ENCODE measurements at regions not wholly inside any gene's neighbourhood (a gene's known extent, or its start where the extent isn't known, plus 50 kb on each side); places are given as distances from the start of the nearest gene placed in this dataset.
"Not testable (repeated sequence)": the region's sequence is repeated elsewhere in the genome, so short reads cannot be mapped to it uniquely, and the experiment has no call there.

- Histone ChIP-seq H3K9ac (ENCODE audit: low read length) (no peak overlapping the region), H3K4me3 (ENCODE audit: low read length) (no peak overlapping the region), H2AFZ (ENCODE audit: low read depth, low read length) (no peak overlapping the region), H3K27me3 (ENCODE audit: low read depth, low read length) (no peaks in the 10 kb centered on the region), H3K4me1 (ENCODE audit: low read length) (peaks cover 9% of the 10 kb centered on the region), H3K9me3 (ENCODE audit: insufficient read depth, low read length) (no peaks in the 10 kb centered on the region), H3K36me3 (replicated peaks; ENCODE audit: low read depth, low read length) (no peaks in the 10 kb centered on the region), H3K27ac (ENCODE audit: low read length) (no peak overlapping the region), H3K79me2 (ENCODE audit: low read length) (no peaks in the 10 kb centered on the region), H3K4me2 (ENCODE audit: low read length) (no peak overlapping the region), H4K20me1 (ENCODE audit: insufficient read depth, low read length) (no peaks in the 10 kb centered on the region)
- TF ChIP-seq EZH2phosphoT487 (IDR thresholded peaks at IDR 0.05; ENCODE audit: low read depth) (no peak), CTCF (IDR thresholded peaks at IDR 0.05; ENCODE audit: low read depth, low read length) (no peak)
Observed at GRCh38 chr16:85229869-85230462, 117.7 kb upstream of the CIBAR2 start.

GRCh38 chr16:85230764-85231383 lies 118.6 kb upstream of the CIBAR2 start:
- not testable (repeated sequence) for H3K4me1 ChIP-seq (ENCODE audit: low read length); H3K27ac ChIP-seq (ENCODE audit: low read length); H3K9ac ChIP-seq (ENCODE audit: low read length); H3K9me3 ChIP-seq (ENCODE audit: insufficient read depth, low read length); H4K20me1 ChIP-seq (ENCODE audit: insufficient read depth, low read length); H3K27me3 ChIP-seq (ENCODE audit: low read depth, low read length); H3K4me3 ChIP-seq (ENCODE audit: low read length); H3K36me3 ChIP-seq (replicated peaks; ENCODE audit: low read depth, low read length); H3K4me2 ChIP-seq (ENCODE audit: low read length); H3K79me2 ChIP-seq (ENCODE audit: low read length); H2AFZ ChIP-seq (ENCODE audit: low read depth, low read length)

GRCh38 chr16:85231959-85232358 lies 119.7 kb upstream of the CIBAR2 start:
- Histone ChIP-seq H3K79me2 (ENCODE audit: low read length) (no peaks in the 10 kb centered on the region), H4K20me1 (ENCODE audit: insufficient read depth, low read length) (no peaks in the 10 kb centered on the region), H3K9me3 (ENCODE audit: insufficient read depth, low read length) (no peaks in the 10 kb centered on the region), H2AFZ (ENCODE audit: low read depth, low read length) (no peak overlapping the region), H3K4me3 (ENCODE audit: low read length) (no peak overlapping the region), H3K36me3 (replicated peaks; ENCODE audit: low read depth, low read length) (no peaks in the 10 kb centered on the region), H3K4me2 (ENCODE audit: low read length) (no peak overlapping the region), H3K4me1 (ENCODE audit: low read length) (peaks cover 8% of the 10 kb centered on the region), H3K27ac (ENCODE audit: low read length) (no peak overlapping the region), H3K9ac (ENCODE audit: low read length) (no peak overlapping the region), H3K27me3 (ENCODE audit: low read depth, low read length) (no peaks in the 10 kb centered on the region)
- TF ChIP-seq CTCF (IDR thresholded peaks at IDR 0.05; ENCODE audit: low read depth, low read length) (no peak), EZH2phosphoT487 (IDR thresholded peaks at IDR 0.05; ENCODE audit: low read depth) (no peak)

GRCh38 chr16:85232369-85233142 lies 120.3 kb upstream of the CIBAR2 start:
- TF ChIP-seq CTCF (IDR thresholded peaks at IDR 0.05; ENCODE audit: low read depth, low read length) (no peak), EZH2phosphoT487 (IDR thresholded peaks at IDR 0.05; ENCODE audit: low read depth) (no peak)
- Histone ChIP-seq H3K4me1 (ENCODE audit: low read length) (peaks cover 2% of the 10 kb centered on the region), H3K27me3 (ENCODE audit: low read depth, low read length) (no peaks in the 10 kb centered on the region), H3K9me3 (ENCODE audit: insufficient read depth, low read length) (no peaks in the 10 kb centered on the region), H3K9ac (ENCODE audit: low read length) (no peak overlapping the region), H3K27ac (ENCODE audit: low read length) (no peak overlapping the region), H3K4me2 (ENCODE audit: low read length) (no peak overlapping the region), H3K36me3 (replicated peaks; ENCODE audit: low read depth, low read length) (no peaks in the 10 kb centered on the region), H4K20me1 (ENCODE audit: insufficient read depth, low read length) (no peaks in the 10 kb centered on the region), H3K79me2 (ENCODE audit: low read length) (no peaks in the 10 kb centered on the region), H3K4me3 (ENCODE audit: low read length) (no peak overlapping the region), H2AFZ (ENCODE audit: low read depth, low read length) (no peak overlapping the region)
